ENCODE measurements at regions not wholly inside any gene's neighbourhood (a gene's known extent, or its start where the extent isn't known, plus 50 kb on each side); places are given as distances from the start of the nearest gene placed in this dataset.
"Not testable (repeated sequence)": the region's sequence is repeated elsewhere in the genome, so short reads cannot be mapped to it uniquely, and the experiment has no call there.

DNA sequence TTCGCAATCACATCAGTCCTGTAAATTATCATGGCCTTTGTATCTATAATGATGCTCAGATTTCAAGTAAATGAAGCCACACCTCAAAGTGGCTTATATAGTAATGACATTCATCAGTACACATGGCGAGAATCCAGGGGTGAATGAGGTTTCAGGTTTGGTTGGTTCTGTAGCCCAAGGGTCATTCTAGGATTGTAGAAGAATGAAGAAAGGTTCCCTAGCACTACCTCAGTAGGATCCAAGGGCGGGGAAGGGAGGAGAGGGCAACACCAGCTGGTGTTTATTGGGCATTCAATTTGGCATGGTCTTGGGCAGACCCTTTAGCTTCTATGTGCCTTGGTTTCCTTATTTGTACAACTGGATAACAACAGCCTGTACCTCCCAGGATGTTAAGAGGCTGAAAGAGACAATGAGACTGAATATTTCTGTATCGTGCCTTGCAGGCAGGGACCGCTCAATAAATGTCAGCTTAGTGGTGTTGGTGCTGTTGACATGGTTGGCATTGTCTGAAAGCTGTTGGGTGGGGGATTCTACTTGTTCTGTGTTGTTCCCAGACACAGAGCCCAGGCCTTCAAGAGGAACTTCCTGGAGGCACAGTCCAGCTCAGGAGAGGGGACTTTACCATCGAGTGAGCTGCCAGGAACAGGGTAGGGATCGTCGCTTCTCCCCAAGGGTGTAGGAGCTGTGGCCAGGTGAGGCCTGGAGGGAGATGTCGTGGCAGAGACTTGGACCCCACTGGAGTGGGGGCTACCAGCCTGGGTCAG, 388.2 kb downstream of the PTPRU start:
- H3K4me2 ChIP-seq (ENCODE audit: low read depth, low read length, poor library complexity, severe bottlenecking), result no peak overlapping the region
- no peaks in the 10 kb centered on the region for H3K36me3 ChIP-seq (ENCODE audit: insufficient read depth, low read length)
- H3K9me3 ChIP-seq (ENCODE audit: low read length), result no peaks in the 10 kb centered on the region
- no peak overlapping the region for H2AFZ ChIP-seq (ENCODE audit: low read length)
- no peak overlapping the region for H3K4me3 ChIP-seq (ENCODE audit: low read length)
- H3K27me3 ChIP-seq (ENCODE audit: low read length), result no peaks in the 10 kb centered on the region
- H3K4me1 ChIP-seq (ENCODE audit: low read length), result no peaks in the 10 kb centered on the region
- DNase-seq, result no peak
- no peaks in the 10 kb centered on the region for H4K20me1 ChIP-seq (ENCODE audit: insufficient read depth, low read depth, low read length)
- no peak overlapping the region for H3K27ac ChIP-seq (ENCODE audit: low read length)
- no peaks in the 10 kb centered on the region for H3K9me2 ChIP-seq (replicated peaks; ENCODE audit: insufficient read depth, low read length)
- no peak overlapping the region for H3K9ac ChIP-seq (ENCODE audit: low read length)
- H3K79me2 ChIP-seq (ENCODE audit: low read length), result no peaks in the 10 kb centered on the region

DNA sequence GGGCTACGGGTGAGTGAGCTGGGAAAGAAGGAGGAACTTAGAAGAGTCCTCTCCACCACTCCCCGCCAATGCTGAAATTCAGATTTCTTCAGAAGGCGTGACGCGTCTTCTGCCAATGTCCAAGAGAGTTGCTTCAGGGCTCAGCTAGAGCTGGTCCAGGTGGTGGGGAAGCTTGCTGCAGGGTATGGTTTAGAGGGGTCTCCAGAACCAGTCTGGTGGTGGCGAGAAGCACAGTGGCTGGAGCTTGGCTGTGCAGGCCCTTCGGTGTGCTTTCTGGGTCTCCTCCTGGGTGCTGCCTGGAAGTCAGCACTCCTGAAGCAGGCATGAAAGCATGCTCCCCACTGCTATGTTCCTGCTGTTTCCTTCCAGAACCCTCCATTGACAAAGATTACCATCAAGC, 387.2 kb downstream of the PTPRU start:
- Histone ChIP-seq H3K79me2 (ENCODE audit: low read length) (no peaks in the 10 kb centered on the region), H3K4me3 (ENCODE audit: low read length) (no peak overlapping the region), H2AFZ (ENCODE audit: low read length) (no peak overlapping the region), H3K4me1 (ENCODE audit: low read length) (no peaks in the 10 kb centered on the region), H3K4me2 (ENCODE audit: low read depth, low read length, poor library complexity, severe bottlenecking) (no peak overlapping the region), H3K9me2 (replicated peaks; ENCODE audit: insufficient read depth, low read length) (no peaks in the 10 kb centered on the region), H3K27me3 (ENCODE audit: low read length) (no peaks in the 10 kb centered on the region), H3K9ac (ENCODE audit: low read length) (no peak overlapping the region), H3K36me3 (ENCODE audit: insufficient read depth, low read length) (no peaks in the 10 kb centered on the region), H3K27ac (ENCODE audit: low read length) (no peak overlapping the region), H4K20me1 (ENCODE audit: insufficient read depth, low read depth, low read length) (no peaks in the 10 kb centered on the region), H3K9me3 (ENCODE audit: low read length) (no peaks in the 10 kb centered on the region)
- DNase-seq, result no peak

DNA sequence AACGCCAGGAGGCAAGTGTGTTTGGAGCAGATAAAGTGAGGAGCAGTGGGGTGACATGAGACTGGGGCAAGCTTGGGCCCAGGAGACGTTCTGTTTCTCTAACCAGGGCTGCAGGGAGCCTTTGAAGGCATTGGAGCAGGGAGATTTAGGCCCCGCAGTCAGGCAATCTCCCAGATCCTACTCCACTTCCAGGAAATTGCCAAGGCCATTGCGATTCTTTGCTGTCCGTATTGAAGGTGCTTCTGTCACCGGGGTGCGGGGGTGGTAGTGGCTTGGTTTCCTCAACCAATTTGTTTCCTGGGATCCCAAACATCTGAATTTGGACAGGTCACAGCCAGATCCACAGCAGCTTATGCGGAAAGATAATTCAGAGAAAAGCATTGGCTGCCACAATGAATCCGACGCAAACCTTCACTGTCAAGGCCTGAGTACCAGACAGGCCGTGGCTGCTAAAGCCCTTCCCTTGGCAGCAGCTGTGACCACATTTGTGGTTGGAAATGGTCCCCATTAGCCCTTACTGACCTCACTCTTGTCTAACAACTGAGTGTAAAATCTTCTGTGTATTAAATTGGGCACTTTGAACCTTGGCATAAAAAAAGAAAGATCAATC, 385.6 kb downstream of the PTPRU start:
- H3K4me2 ChIP-seq (ENCODE audit: low read depth, low read length, poor library complexity, severe bottlenecking), result no peak overlapping the region
- no peaks in the 10 kb centered on the region for H3K4me1 ChIP-seq (ENCODE audit: low read length)
- H3K4me3 ChIP-seq (ENCODE audit: low read length), result no peak overlapping the region
- no peaks in the 10 kb centered on the region for H3K9me3 ChIP-seq (ENCODE audit: low read length)
- no peaks in the 10 kb centered on the region for H3K79me2 ChIP-seq (ENCODE audit: low read length)
- no peak for DNase-seq
- no peak overlapping the region for H3K9ac ChIP-seq (ENCODE audit: low read length)
- no peak overlapping the region for H3K27ac ChIP-seq (ENCODE audit: low read length)
- no peak overlapping the region for H2AFZ ChIP-seq (ENCODE audit: low read length)
- H3K27me3 ChIP-seq (ENCODE audit: low read length), result no peaks in the 10 kb centered on the region
- H3K9me2 ChIP-seq (replicated peaks; ENCODE audit: insufficient read depth, low read length), result no peaks in the 10 kb centered on the region
- no peaks in the 10 kb centered on the region for H3K36me3 ChIP-seq (ENCODE audit: insufficient read depth, low read length)
- H4K20me1 ChIP-seq (ENCODE audit: insufficient read depth, low read depth, low read length), result no peaks in the 10 kb centered on the region

DNA sequence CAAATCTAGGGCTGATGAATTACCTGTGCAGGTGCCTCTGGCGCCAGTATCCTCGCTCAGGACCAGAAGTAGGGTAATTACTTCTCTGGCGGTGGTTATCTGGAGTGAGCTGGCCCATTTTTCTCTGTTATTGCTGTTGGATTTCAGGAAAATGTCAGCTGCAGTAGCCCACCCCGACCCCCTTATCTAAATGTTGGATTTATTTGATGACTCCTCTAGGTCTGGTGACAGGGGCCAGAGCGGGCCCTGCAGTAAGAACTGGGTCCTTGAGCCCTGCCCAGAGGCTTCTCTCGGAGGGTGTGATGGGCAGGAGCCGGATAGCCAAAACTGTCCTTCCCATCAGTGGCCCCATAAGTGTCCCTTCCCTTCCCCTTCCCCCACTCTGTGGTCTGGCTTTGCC, 384.3 kb downstream of the PTPRU start:
- Histone ChIP-seq H3K4me2 (ENCODE audit: low read depth, low read length, poor library complexity, severe bottlenecking) (no peak overlapping the region), H3K27ac (ENCODE audit: low read length) (no peak overlapping the region), H3K9me3 (ENCODE audit: low read length) (no peaks in the 10 kb centered on the region), H3K4me3 (ENCODE audit: low read length) (no peak overlapping the region), H3K9me2 (replicated peaks; ENCODE audit: insufficient read depth, low read length) (no peaks in the 10 kb centered on the region), H3K27me3 (ENCODE audit: low read length) (no peaks in the 10 kb centered on the region), H3K79me2 (ENCODE audit: low read length) (no peaks in the 10 kb centered on the region), H2AFZ (ENCODE audit: low read length) (no peak overlapping the region), H3K9ac (ENCODE audit: low read length) (no peak overlapping the region), H3K36me3 (ENCODE audit: insufficient read depth, low read length) (no peaks in the 10 kb centered on the region), H4K20me1 (ENCODE audit: insufficient read depth, low read depth, low read length) (no peaks in the 10 kb centered on the region), H3K4me1 (ENCODE audit: low read length) (no peaks in the 10 kb centered on the region)
- DNase-seq, result no peak

DNA sequence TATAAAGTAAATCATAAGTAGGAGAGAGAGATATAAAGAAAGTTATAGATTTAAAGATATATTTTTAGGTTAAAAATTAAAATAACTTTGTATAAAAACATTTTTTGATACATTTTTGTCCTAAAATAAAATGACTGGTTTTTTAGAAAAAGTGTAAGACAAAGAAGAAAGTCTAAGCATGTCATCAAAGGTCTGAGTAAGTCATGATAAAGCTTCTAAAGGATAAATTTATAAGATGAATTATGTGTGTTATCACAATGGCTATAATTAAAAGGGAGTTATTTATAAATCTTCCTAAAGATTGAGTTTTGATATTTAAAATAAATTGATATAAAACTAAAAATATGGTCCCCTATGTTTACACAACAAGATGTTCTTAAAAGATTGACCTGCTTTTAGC, 370.9 kb downstream of the PTPRU start:
- H4K20me1 ChIP-seq (ENCODE audit: insufficient read depth, low read depth, low read length), result no peaks in the 10 kb centered on the region
- no peaks in the 10 kb centered on the region for H3K27me3 ChIP-seq (ENCODE audit: low read length)
- no peaks in the 10 kb centered on the region for H3K9me2 ChIP-seq (replicated peaks; ENCODE audit: insufficient read depth, low read length)
- H3K4me3 ChIP-seq (ENCODE audit: low read length), result no peak overlapping the region
- no peaks in the 10 kb centered on the region for H3K9me3 ChIP-seq (ENCODE audit: low read length)
- no peaks in the 10 kb centered on the region for H3K79me2 ChIP-seq (ENCODE audit: low read length)
- no peak overlapping the region for H2AFZ ChIP-seq (ENCODE audit: low read length)
- no peaks in the 10 kb centered on the region for H3K4me1 ChIP-seq (ENCODE audit: low read length)
- H3K36me3 ChIP-seq (ENCODE audit: insufficient read depth, low read length), result no peaks in the 10 kb centered on the region
- H3K27ac ChIP-seq (ENCODE audit: low read length), result no peak overlapping the region
- H3K4me2 ChIP-seq (ENCODE audit: low read depth, low read length, poor library complexity, severe bottlenecking), result no peak overlapping the region
- DNase-seq, result no peak
- no peak overlapping the region for H3K9ac ChIP-seq (ENCODE audit: low read length)

DNA sequence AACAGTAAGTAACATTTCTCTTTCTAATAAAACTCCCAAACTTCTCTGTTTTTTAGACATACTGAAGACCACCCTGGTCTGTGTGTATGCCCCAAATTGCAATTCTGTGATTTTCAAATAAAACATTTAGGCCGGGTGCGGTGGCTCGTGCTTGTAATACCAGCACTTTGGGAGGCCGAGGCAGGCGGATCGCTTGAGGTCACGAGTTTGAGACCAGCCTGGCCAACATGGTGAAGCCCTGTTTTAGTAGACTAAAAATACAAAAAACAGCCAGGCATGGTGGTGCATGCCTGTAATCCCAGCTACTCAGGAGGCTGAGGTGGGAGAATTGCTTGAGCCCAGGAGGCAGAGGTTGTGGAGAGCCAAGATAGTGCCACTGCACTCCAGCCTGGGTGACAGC, 368.5 kb downstream of the PTPRU start:
- not testable (repeated sequence) for H3K4me2 ChIP-seq (ENCODE audit: low read depth, low read length, poor library complexity, severe bottlenecking); H3K4me3 ChIP-seq (ENCODE audit: low read length); H3K79me2 ChIP-seq (ENCODE audit: low read length); H3K9me2 ChIP-seq (replicated peaks; ENCODE audit: insufficient read depth, low read length); H3K27me3 ChIP-seq (ENCODE audit: low read length); H3K27ac ChIP-seq (ENCODE audit: low read length); H3K4me1 ChIP-seq (ENCODE audit: low read length); H3K36me3 ChIP-seq (ENCODE audit: insufficient read depth, low read length); H4K20me1 ChIP-seq (ENCODE audit: insufficient read depth, low read depth, low read length); H3K9me3 ChIP-seq (ENCODE audit: low read length); H2AFZ ChIP-seq (ENCODE audit: low read length); H3K9ac ChIP-seq (ENCODE audit: low read length); DNase-seq

DNA sequence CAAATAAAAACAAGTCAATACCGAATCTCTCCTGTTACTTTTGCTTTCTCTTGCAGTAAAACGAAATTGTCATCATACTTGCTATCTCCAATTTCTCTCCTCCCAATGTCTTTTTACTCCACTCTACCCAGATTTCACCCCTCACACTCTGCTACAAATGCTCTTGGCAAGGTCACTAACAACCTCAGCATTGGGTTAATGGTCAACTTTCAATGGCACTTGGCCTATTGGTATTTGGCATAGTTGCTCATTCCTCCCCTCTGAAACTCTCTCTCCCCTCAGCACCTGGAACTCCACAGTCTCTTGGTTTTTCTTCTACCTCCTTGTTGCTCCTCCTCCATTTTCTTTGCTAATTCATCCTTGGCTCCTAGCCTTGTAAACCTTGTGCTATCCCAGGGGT, 367.3 kb downstream of the PTPRU start:
- H4K20me1 ChIP-seq (ENCODE audit: insufficient read depth, low read depth, low read length), result no peaks in the 10 kb centered on the region
- H3K9me2 ChIP-seq (replicated peaks; ENCODE audit: insufficient read depth, low read length), result no peaks in the 10 kb centered on the region
- H3K4me2 ChIP-seq (ENCODE audit: low read depth, low read length, poor library complexity, severe bottlenecking), result no peak overlapping the region
- no peak overlapping the region for H3K27ac ChIP-seq (ENCODE audit: low read length)
- H3K9ac ChIP-seq (ENCODE audit: low read length), result no peak overlapping the region
- no peak overlapping the region for H2AFZ ChIP-seq (ENCODE audit: low read length)
- H3K27me3 ChIP-seq (ENCODE audit: low read length), result no peaks in the 10 kb centered on the region
- no peak for DNase-seq
- H3K79me2 ChIP-seq (ENCODE audit: low read length), result no peaks in the 10 kb centered on the region
- H3K36me3 ChIP-seq (ENCODE audit: insufficient read depth, low read length), result no peaks in the 10 kb centered on the region
- no peaks in the 10 kb centered on the region for H3K4me1 ChIP-seq (ENCODE audit: low read length)
- no peaks in the 10 kb centered on the region for H3K9me3 ChIP-seq (ENCODE audit: low read length)
- H3K4me3 ChIP-seq (ENCODE audit: low read length), result no peak overlapping the region

DNA sequence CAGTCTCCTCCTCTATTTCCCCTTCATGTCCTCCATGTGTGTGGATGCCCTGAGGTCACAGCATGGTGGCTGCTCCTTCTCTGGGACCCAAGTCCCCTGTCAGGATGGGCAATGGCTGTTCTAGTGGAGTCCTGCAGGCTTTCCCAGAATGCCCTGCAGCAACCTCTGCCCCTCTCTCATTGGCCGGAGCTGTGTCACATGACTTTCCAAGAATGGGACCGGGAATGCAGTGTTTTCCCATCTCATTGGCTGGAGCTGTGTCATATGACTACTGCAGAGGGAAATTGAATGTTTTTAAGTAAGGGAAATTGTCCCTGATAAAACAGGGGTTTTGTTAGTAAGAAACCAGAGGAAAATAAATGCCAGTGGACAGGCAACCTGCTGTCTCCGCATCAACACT, 365.9 kb downstream of the PTPRU start:
- Histone ChIP-seq H3K9me2 (replicated peaks; ENCODE audit: insufficient read depth, low read length) (no peaks in the 10 kb centered on the region), H3K36me3 (ENCODE audit: insufficient read depth, low read length) (no peaks in the 10 kb centered on the region), H4K20me1 (ENCODE audit: insufficient read depth, low read depth, low read length) (no peaks in the 10 kb centered on the region), H3K79me2 (ENCODE audit: low read length) (no peaks in the 10 kb centered on the region), H2AFZ (ENCODE audit: low read length) (no peak overlapping the region), H3K27me3 (ENCODE audit: low read length) (no peaks in the 10 kb centered on the region), H3K4me3 (ENCODE audit: low read length) (no peak overlapping the region), H3K9ac (ENCODE audit: low read length) (no peak overlapping the region), H3K4me1 (ENCODE audit: low read length) (no peaks in the 10 kb centered on the region), H3K4me2 (ENCODE audit: low read depth, low read length, poor library complexity, severe bottlenecking) (no peak overlapping the region), H3K27ac (ENCODE audit: low read length) (no peak overlapping the region), H3K9me3 (ENCODE audit: low read length) (no peaks in the 10 kb centered on the region)
- no peak for DNase-seq
